Effector CD4-positive, alpha-beta T cell (primary cell): ENCODE measurements at regions not wholly inside any gene's neighbourhood (a gene's known extent, or its start where the extent isn't known, plus 50 kb on each side); places are given as distances from the start of the nearest gene placed in this dataset.
"Not testable (repeated sequence)": the region's sequence is repeated elsewhere in the genome, so short reads cannot be mapped to it uniquely, and the experiment has no call there.

Source experiments
- DNase-seq: peaks from one replicate; pipeline ENCODE4 v3.0.0-alpha.2; 2020

- not testable (repeated sequence) for DNase-seq
These were observed 68.6 kb upstream of the IZUMO1R start for GRCh38 chr11:94235772-94236171.

GRCh38 chr11:94236416-94236815 lies 68.0 kb upstream of the IZUMO1R start:
- DNase-seq: not testable (repeated sequence)

GRCh38 chr11:94237447-94238153 lies 66.8 kb upstream of the IZUMO1R start:
- DNase-seq: peak; percentile 21

- peak; percentile 23 for DNase-seq
These were observed 66.1 kb upstream of the IZUMO1R start for GRCh38 chr11:94238154-94238735.

GRCh38 chr11:94238774-94239173 lies 65.6 kb upstream of the IZUMO1R start:
- DNase-seq: not testable (repeated sequence)

- no peak for DNase-seq
These were observed 62.5 kb upstream of the IZUMO1R start for GRCh38 chr11:94241896-94242295.

- no peak for DNase-seq
These were observed 60.5 kb upstream of the IZUMO1R start for GRCh38 chr11:94243571-94244515.

- no peak for DNase-seq
These were observed 59.3 kb upstream of the IZUMO1R start for GRCh38 chr11:94245121-94245520.

GRCh38 chr11:94248301-94248700 lies 56.1 kb upstream of the IZUMO1R start:
- not testable (repeated sequence) for DNase-seq

GRCh38 chr11:94254214-94254613 lies 50.2 kb upstream of the IZUMO1R start:
- DNase-seq: no peak
